ENCODE measurements at regions not wholly inside any gene's neighbourhood (a gene's known extent, or its start where the extent isn't known, plus 50 kb on each side); places are given as distances from the start of the nearest gene placed in this dataset.

- no peak overlapping the region for H3K4me3 ChIP-seq (ENCODE audit: low read length)
- no peak for DNase-seq (ENCODE audit: low read depth)
- no peak for TF ChIP-seq CTCF (conservative IDR thresholded peaks at IDR 0.05; ENCODE audit: low read depth, low read length)
These were observed 448.0 kb upstream of the SLC10A2 start for GRCh38 chr13:103514188-103514587.

GRCh38 chr13:103510007-103510535 lies 443.9 kb upstream of the SLC10A2 start:
- no peak for TF ChIP-seq CTCF (conservative IDR thresholded peaks at IDR 0.05; ENCODE audit: low read depth, low read length)
- H3K4me3 ChIP-seq (ENCODE audit: low read length): no peak overlapping the region
- no peak for DNase-seq (ENCODE audit: low read depth)

- TF ChIP-seq CTCF (conservative IDR thresholded peaks at IDR 0.05; ENCODE audit: low read depth, low read length): no peak
- DNase-seq (ENCODE audit: low read depth): no peak
These were observed 431.2 kb upstream of the SLC10A2 start for GRCh38 chr13:103497404-103497803.

GRCh38 chr13:103487841-103488240 lies 421.6 kb upstream of the SLC10A2 start:
- no peak overlapping the region for H3K4me3 ChIP-seq (ENCODE audit: low read length)
- TF ChIP-seq CTCF (conservative IDR thresholded peaks at IDR 0.05; ENCODE audit: low read depth, low read length): no peak
- DNase-seq (ENCODE audit: low read depth): no peak

More at GRCh38 chr13:103497404-103497803, 431.2 kb upstream of the SLC10A2 start:
- H3K4me3 ChIP-seq (ENCODE audit: low read length): no peak overlapping the region

- DNase-seq (ENCODE audit: low read depth): no peak
- no peak overlapping the region for H3K4me3 ChIP-seq (ENCODE audit: low read length)
- TF ChIP-seq CTCF (conservative IDR thresholded peaks at IDR 0.05; ENCODE audit: low read depth, low read length): no peak
These were observed 406.9 kb upstream of the SLC10A2 start for GRCh38 chr13:103473081-103473480.

GRCh38 chr13:103471896-103472295 lies 405.7 kb upstream of the SLC10A2 start:
- no peak for TF ChIP-seq CTCF (conservative IDR thresholded peaks at IDR 0.05; ENCODE audit: low read depth, low read length)
- no peak for DNase-seq (ENCODE audit: low read depth)
- H3K4me3 ChIP-seq (ENCODE audit: low read length): no peak overlapping the region

GRCh38 chr13:103469771-103470170 lies 403.6 kb upstream of the SLC10A2 start:
- DNase-seq (ENCODE audit: low read depth): no peak
- TF ChIP-seq CTCF (conservative IDR thresholded peaks at IDR 0.05; ENCODE audit: low read depth, low read length): no peak
- no peak overlapping the region for H3K4me3 ChIP-seq (ENCODE audit: low read length)

Data from retinal pigment epithelial cell (primary cell).